Left ventricle myocardium inferior (tissue), 1 donor: ENCODE measurements at regions not wholly inside any gene's neighbourhood (a gene's known extent, or its start where the extent isn't known, plus 50 kb on each side); places are given as distances from the start of the nearest gene placed in this dataset.
"Not testable (repeated sequence)": the region's sequence is repeated elsewhere in the genome, so short reads cannot be mapped to it uniquely, and the experiment has no call there.

Source experiments
- DNase-seq: peaks from one replicate; pipeline ENCODE4 v3.0.0-alpha.2; 2020
- H3K27ac ChIP-seq: fragments of 200-600 bp; replicated peaks from 2 replicates; pipeline ENCODE4 v1.8.0; 2021
- H3K27me3 ChIP-seq: fragments of 200-600 bp; 2 replicates; pipeline ENCODE4 v1.8.0; 2021; ENCODE audit warnings: low read depth
- H3K36me3 ChIP-seq: fragments of 200-600 bp; 2 replicates; pipeline ENCODE4 v1.8.0; 2021
- H3K4me1 ChIP-seq: fragments of 200-600 bp; 2 replicates; pipeline ENCODE4 v1.8.0; 2021
- H3K4me3 ChIP-seq: fragments of 200-600 bp; 2 replicates; pipeline ENCODE4 v1.8.0; 2021; ENCODE audit warnings: mild to moderate bottlenecking, moderate library complexity
- H3K9me3 ChIP-seq: fragments of 200-600 bp; replicated peaks from 2 replicates; pipeline ENCODE4 v1.8.0; 2021
- intact Hi-C: fragments of 100-400 bp; cut with micrococcal nuclease; formaldehyde crosslinking; loops from one replicate; pipeline ENCODE4 v1.11.0; 2022
- TF ChIP-seq, protein P1 (sequence below): fragments of 200-600 bp; IDR thresholded peaks from 2 replicates; pipeline ENCODE4 v1.8.0; 2021; ENCODE audit warnings: antibody characterized with exemption, mild to moderate bottlenecking, borderline replicate concordance
- donor health status: DM: no; HTN: yes; CAD: no; lungs with severe emphysema.

DNA sequence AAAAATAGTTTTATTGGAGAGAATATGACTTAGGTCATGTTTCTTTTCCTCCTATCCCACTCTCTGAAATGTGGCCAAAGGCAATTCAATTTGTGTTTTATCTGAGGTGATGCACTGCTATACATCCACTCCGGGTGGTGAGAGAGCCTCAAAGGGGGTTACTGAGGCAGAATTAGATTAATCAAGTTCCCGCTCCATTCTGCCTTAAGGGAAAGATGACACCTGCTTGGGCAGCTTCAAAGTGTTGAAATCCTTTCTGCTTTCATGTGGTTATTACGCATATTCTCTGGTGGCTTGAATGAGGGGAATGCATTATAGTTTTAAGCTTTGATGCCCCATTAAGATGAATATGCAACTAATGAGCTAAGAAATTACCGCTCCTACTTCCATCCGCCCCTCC is 213.0 kb upstream of the TMEFF2 start:
- H3K9me3 ChIP-seq, result no peaks in the 10 kb centered on the region
- no peaks in the 10 kb centered on the region for H3K4me1 ChIP-seq
- H3K36me3 ChIP-seq, result no peaks in the 10 kb centered on the region
- H3K27me3 ChIP-seq, result no peaks in the 10 kb centered on the region
- TF ChIP-seq, protein P1, sequence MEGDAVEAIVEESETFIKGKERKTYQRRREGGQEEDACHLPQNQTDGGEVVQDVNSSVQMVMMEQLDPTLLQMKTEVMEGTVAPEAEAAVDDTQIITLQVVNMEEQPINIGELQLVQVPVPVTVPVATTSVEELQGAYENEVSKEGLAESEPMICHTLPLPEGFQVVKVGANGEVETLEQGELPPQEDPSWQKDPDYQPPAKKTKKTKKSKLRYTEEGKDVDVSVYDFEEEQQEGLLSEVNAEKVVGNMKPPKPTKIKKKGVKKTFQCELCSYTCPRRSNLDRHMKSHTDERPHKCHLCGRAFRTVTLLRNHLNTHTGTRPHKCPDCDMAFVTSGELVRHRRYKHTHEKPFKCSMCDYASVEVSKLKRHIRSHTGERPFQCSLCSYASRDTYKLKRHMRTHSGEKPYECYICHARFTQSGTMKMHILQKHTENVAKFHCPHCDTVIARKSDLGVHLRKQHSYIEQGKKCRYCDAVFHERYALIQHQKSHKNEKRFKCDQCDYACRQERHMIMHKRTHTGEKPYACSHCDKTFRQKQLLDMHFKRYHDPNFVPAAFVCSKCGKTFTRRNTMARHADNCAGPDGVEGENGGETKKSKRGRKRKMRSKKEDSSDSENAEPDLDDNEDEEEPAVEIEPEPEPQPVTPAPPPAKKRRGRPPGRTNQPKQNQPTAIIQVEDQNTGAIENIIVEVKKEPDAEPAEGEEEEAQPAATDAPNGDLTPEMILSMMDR, result no peak
- no peak overlapping the region for H3K27ac ChIP-seq
- no peak overlapping the region for H3K4me3 ChIP-seq
- intact Hi-C loops, result no loop called here
- DNase-seq, result no peak

DNA sequence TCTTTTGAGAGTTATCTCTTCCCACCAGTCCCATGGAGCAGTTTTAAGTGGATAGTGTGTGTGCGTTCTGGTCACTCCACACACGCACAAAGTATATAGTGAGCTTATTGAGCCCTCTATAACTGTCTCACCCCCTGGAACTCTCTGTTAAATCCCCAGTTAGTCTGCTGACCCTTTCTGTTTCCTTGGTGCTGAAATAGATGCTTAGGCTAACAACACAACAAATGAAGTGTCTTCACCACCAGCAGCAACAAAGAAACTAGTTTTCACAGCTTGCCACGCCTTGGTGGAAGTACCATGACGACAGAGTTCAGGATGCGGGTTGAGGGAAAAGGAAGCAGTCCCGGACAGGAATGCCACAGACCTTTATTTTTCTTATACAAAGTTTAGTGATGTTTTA is 203.5 kb upstream of the TMEFF2 start:
- no peak overlapping the region for H3K27ac ChIP-seq
- no peaks in the 10 kb centered on the region for H3K4me1 ChIP-seq
- intact Hi-C loops, result no loop called here
- H3K36me3 ChIP-seq, result no peaks in the 10 kb centered on the region
- TF ChIP-seq, protein P1, result no peak
- H3K4me3 ChIP-seq, result no peak overlapping the region
- DNase-seq, result no peak
- H3K9me3 ChIP-seq, result peaks cover 17% of the 10 kb centered on the region
- no peaks in the 10 kb centered on the region for H3K27me3 ChIP-seq

DNA sequence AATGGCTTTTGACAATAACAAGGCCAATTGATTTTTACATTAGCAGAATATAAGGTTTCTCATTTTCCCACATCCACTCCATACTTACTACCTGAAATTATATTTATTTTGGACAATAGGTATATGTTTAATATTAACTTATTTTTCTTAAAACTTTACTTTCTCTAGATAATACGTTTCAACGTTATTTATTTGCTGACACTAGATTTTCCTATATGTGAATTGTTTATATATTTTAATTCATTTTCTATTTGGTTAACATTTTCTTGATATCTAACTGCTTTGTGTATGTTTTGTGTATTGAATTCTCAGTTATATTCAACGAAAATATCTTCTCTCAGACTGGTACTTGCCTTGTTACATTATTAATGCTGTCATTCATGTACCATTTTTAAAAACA is 199.9 kb upstream of the TMEFF2 start:
- no peaks in the 10 kb centered on the region for H3K36me3 ChIP-seq
- peaks cover 17% of the 10 kb centered on the region for H3K9me3 ChIP-seq
- TF ChIP-seq, protein P1, result no peak
- intact Hi-C loops, result no loop called here
- no peak overlapping the region for H3K4me3 ChIP-seq
- no peak overlapping the region for H3K27ac ChIP-seq
- H3K4me1 ChIP-seq, result no peaks in the 10 kb centered on the region
- DNase-seq, result no peak
- no peaks in the 10 kb centered on the region for H3K27me3 ChIP-seq

DNA sequence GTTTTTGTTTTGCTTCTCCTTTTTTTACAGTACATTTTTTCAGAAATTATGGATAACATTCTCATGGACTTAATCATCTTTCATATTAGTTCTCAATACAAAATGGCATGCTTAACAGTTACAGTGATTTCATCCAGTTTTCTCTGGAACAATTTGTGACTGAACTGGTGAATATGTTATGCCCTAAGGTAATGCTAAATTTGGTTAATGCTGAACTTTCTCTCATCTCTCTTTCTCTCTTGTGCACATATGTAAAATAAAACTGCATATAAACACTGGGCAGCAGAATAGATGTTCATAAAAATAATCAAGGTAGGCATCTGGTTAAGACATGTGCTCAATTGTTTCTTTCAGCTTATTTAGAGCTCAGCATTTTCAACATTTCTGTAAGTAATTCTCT is 196.3 kb upstream of the TMEFF2 start:
- H3K4me1 ChIP-seq, result no peaks in the 10 kb centered on the region
- TF ChIP-seq, protein P1, result no peak
- H3K27ac ChIP-seq, result no peak overlapping the region
- H3K36me3 ChIP-seq, result no peaks in the 10 kb centered on the region
- no peak overlapping the region for H3K4me3 ChIP-seq
- intact Hi-C loops, result no loop called here
- H3K9me3 ChIP-seq, result no peaks in the 10 kb centered on the region
- H3K27me3 ChIP-seq, result no peaks in the 10 kb centered on the region
- no peak for DNase-seq

DNA sequence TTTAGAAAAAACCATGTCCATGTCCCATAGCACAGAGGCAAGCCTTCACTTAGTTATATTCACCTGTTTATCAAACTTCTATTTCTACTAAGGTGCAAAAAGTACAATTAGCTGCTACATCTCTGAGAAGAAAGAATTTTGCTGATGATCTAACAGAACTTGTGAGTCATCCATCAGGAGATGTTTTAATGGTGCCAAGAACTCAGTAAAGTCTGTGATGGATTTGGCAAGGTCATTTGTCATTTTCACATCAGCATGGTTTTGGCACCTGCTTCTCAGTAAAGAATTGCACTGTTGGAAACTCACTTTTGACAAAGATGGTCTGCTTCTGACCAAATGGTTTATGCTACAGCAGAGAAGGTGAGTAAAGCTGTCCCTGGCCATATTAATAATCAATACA is 195.7 kb upstream of the TMEFF2 start:
- Histone ChIP-seq H3K27ac (no peak overlapping the region), H3K36me3 (no peaks in the 10 kb centered on the region), H3K4me1 (no peaks in the 10 kb centered on the region), H3K27me3 (no peaks in the 10 kb centered on the region), H3K9me3 (peaks cover 3% of the 10 kb centered on the region), H3K4me3 (no peak overlapping the region)
- DNase-seq, result no peak
- intact Hi-C loops, result no loop called here
- TF ChIP-seq, protein P1, result no peak

DNA sequence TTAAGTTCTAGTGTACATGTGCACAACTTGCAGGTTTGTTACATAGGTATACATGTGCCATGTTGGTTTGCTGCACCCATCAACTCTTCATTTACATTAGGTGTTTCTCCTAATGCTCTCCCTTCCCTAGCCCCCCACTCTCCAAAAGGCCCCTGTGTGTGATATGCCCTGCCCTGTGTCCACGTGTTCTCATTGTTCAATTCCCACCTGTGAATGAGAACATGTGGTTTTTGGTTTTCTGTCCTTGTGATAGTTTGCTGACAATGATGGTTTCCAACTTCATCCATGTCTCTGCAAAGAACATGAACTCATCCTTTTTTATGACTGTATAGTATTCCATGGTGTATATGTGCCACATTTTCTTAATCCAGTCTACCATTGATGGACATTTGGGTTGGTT is 189.5 kb upstream of the TMEFF2 start:
- not testable (repeated sequence) for H3K4me1 ChIP-seq, H3K4me3 ChIP-seq

More for the DNA sequence above, 189.5 kb upstream of the TMEFF2 start:
- DNase-seq, H3K27ac ChIP-seq, H3K36me3 ChIP-seq, H3K27me3 ChIP-seq, intact Hi-C loops: not testable (repeated sequence)
- H3K9me3 ChIP-seq, result peaks cover 17% of the 10 kb centered on the region
